ENCODE measurements at regions not wholly inside any gene's neighbourhood (a gene's known extent, or its start where the extent isn't known, plus 50 kb on each side); places are given as distances from the start of the nearest gene placed in this dataset.
A peak's percentile ranks its signal among the peaks of the same experiment; 100 is the strongest.
"Not testable (repeated sequence)": the region's sequence is repeated elsewhere in the genome, so short reads cannot be mapped to it uniquely, and the experiment has no call there.

GRCh38 chr6:144437105-144437504 lies 152.0 kb downstream of the UTRN start:
- DNase-seq = no peak

DNA sequence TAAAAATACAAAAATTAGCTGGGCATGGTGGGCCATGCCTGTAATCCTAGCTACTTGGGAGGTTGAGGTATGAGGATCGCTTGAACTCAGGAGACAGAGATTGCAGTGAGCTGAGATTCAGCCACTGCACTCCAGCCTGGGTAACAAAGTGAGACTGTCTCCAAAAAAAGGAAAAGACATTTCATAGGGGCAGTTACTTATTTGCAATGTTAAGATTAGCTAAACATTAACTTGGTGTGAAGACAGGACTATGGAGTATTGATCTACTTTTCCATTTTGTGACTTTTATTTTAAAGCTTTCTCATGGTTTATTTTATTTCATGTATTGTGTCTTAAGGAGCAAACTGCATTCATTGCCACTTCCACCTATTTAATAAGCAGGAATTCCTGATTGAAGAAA lies 153.0 kb downstream of the UTRN start:
- no peak for DNase-seq

GRCh38 chr6:144439016-144439415 lies 153.9 kb downstream of the UTRN start:
- DNase-seq = no peak

DNA sequence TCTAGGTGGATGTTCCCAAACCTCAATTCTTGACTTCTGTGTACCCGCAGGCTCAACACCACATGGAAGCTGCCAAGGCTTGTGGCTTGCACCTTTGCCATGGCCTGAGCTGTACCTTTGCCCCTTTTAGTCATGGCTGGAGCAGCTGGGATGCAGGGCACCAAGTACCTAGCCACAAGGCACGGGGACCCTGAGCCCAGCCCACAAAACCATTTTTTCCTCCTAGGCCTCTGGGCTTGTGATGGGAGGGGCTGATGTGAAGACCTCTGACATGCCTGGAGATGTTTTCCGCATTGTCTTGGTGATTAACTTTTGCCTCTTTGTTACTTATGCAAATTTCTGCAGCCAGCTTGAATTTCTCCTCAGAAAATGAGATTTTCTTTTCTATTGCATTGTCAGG lies 156.7 kb downstream of the UTRN start:
- not testable (repeated sequence) for DNase-seq

- no peak for DNase-seq
These were observed 158.0 kb downstream of the UTRN start for GRCh38 chr6:144443157-144443556.

GRCh38 chr6:144447472-144447871 lies 162.3 kb downstream of the UTRN start:
- no peak for DNase-seq

- DNase-seq = no peak
These were observed 164.1 kb downstream of the UTRN start for GRCh38 chr6:144449218-144449617.

DNA sequence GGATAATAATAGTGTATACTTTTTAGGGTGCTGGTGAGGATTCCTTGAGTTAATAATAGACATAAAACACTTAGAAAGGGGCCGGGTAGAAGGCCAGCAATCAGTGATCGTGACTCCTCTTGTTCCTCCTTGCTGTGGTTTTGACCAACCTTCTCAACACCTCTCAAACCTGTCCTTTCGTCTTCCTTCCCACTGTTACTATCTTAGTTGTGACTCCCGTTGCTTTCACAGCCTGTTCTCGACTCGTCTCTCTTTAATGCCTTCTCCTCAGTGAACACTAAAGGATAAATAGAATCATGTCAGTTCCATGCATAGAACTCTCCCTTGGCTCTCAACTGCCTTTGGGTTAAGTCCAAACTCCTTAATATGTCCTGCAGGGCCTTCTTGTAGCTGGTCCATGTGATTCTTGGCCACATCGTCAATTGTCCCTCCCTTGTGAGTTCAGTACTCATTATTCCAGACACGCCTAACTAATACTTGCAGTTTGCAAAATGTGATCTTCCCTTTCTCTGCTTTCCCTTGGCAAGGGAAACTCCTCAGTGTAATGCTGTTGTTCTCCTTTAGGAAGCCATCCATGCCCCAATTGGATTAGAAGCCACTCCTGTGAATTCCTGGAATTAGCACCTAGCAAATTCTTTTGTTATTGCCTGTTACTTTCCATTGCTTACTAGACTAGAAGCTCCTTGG lies 164.9 kb downstream of the UTRN start:
- no peak for DNase-seq

DNA sequence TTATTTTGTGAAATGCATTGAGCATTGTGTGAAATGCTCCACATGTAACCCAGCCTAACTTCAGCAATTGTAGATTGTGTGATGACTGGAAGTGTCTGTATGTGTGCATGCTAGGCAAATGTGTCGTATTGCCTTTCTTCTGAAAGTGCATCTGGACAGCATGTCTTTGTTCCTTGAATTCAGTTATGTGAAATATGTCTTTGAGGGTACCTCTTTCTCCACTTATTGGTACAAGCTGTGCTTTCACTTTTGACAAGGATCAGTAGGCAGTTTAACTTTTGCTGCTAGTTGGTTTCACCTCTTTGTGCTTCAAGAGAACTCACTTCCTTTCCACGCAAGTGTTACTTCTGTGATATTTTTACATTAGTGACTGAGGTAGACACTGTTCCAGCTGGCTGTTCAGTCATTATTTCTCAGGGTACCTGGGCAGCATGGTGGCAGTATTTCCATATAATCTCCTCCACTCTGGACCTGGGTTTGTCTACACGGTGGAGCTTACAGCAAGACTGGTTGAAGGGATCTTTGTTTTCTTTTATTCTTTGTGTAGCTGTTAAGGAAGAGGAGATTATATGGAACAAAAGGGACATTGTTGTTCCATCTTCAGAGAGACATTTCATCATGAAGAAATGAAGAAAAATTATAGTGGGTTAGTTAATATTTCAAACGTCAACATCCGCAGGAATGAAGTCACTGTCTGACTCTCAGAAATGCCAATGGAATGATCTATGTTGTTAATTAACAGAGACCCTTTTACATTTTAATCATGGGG lies 175.4 kb downstream of the UTRN start:
- no peak for DNase-seq

- DNase-seq = no peak
These were observed 176.9 kb downstream of the UTRN start for GRCh38 chr6:144462058-144462457.

DNA sequence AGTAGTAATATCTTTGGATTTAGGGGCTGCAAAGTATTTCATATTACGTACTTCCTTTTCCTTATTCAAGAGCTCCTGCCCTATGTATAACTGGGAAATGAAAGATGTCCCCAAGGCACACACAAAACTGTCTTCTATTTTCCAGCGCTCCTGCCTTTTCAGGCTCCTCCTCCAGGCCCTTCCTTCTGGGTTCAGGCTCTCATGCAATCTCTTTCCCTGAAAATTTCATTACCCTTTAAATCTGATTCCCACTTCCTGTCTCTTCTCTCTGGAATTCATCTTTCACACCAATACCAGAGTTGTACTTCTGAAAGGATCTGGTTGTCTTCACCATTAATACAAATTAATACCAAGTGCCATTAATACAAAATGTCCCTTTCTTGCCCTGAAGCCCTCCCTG lies 181.6 kb downstream of the UTRN start:
- no peak for DNase-seq

GRCh38 chr6:144467172-144467762 lies 182.1 kb downstream of the UTRN start:
- DNase-seq = no peak

DNA sequence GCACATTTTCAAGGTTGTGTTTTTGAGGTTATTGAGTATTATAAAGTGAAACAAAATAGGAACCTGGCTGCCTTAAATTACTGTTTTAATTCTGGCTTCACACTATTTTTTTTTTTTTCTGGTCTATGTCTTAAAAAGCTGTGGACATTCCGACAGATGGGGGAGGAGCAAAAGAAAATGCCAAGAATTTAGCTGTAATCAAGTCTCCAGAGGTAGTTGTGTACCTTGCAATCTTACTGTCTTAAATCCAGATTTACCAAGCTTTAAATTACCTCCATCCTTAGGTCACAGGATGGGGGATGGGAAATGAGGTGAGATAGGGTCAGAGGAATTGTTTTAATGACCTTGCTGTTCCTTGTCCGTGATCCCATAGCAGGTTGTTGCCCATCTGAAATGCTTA lies 182.8 kb downstream of the UTRN start:
- DNase-seq = no peak

DNA sequence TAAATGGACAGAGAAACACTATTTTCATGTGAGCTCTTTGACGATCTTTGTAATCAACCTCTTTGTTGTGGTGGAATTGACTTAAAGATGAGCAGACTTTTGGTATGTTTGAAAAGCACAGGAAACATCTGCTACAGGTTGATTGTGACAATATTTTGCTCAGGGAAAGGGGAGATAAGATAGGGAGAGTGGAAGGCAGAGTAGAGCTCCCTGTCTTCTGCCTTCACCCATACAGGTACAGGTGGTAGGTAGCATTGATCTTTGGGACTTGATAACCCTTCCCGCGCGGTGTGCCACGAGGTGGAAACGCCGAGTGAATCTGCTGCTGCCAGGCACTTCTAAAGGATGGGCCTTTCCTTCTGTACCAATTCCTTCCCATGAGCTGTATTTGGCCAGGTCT lies 183.6 kb downstream of the UTRN start:
- no peak for DNase-seq

- no peak for DNase-seq
These were observed 184.0 kb downstream of the UTRN start for GRCh38 chr6:144469144-144469575.

GRCh38 chr6:144470201-144470600 lies 185.1 kb downstream of the UTRN start:
- not testable (repeated sequence) for DNase-seq

DNA sequence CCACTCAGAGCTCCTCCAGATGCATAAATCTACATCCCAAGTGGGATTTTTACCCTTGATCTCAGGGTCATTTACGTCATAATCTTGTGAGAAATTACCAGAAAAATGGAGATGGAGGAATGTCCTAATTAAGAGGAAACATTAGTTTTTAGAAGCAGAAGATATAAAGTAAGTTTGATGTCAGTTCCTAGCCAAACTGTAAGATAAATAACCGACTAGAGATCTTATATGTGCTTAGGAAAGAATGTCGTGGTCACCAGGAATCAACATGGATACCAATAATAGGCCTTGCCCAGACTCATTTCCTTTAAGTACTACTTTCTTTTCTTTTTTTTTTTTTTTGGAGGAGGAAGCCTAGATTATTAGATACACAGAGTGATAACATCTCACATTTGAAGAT lies 186.9 kb downstream of the UTRN start:
- DNase-seq = no peak

DNA sequence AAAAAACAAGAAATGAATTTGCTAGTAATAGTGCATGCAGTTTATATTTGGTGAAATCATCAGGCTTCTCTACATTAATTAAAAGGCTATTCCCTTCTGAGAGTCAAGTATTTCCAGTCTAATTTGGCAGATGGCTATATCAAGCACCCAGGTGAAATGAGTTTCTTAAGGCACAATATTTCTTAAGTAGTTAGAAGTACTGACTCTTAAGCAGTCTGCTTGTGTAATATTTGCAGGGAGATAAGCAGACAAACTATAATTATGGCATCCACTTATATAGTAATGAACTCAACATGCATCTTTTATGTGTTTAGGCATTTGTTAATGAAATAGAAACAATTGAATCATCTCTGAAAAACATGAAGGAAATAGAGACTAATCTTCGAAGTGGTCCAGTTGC lies 189.2 kb downstream of the UTRN start:
- DNase-seq = no peak

DNA sequence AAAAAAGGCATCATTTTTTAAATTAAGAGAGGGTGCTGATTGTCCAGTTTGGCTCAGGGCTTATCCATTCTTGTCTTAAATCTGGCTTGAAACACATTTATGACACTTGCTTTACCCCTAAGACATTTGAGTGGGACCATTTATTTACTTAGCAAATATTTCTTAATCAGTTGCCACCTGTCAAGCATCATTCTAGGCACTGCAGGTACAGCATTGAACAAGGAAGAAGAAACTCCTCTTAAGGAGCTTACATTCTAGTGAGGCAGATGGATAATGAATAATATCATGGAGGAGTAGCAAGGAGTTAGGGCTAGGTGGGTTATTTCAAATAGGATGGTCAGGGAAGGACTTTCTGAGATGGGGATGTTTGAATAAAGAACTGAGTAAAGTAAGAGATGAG lies 189.8 kb downstream of the UTRN start:
- DNase-seq = no peak

DNA sequence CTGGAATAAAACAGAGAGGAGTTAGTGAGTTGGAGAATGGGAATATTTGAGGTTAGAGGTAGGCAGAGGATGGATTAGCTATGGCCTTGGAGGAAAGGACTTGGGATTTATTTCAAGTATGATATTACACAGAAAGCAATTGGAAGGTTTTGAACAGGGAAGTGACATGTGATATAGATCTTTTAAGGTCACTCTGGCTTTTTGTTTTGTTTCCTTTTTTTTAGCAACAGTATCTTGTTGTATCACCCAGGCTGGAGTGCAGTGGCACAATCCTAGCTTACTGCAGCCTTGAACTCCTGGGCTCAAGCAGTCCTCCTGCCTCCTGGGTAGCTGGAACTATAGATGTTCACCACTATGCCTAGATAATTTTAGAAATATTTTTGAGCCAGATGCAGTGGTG lies 190.3 kb downstream of the UTRN start:
- DNase-seq = peak; percentile 52

GRCh38 chr6:144476286-144476685 lies 191.2 kb downstream of the UTRN start:
- peak; percentile 4 for DNase-seq

GRCh38 chr6:144477396-144477795 lies 192.3 kb downstream of the UTRN start:
- no peak for DNase-seq

GRCh38 chr6:144477856-144478255 lies 192.7 kb downstream of the UTRN start:
- DNase-seq = no peak

- no peak for DNase-seq
These were observed 193.3 kb downstream of the UTRN start for GRCh38 chr6:144478483-144478882.

Measured in inflammatory macrophage treated with lipopolysaccharide for 4 hours (primary cell).